ENCODE measurements at regions not wholly inside any gene's neighbourhood (a gene's known extent, or its start where the extent isn't known, plus 50 kb on each side); places are given as distances from the start of the nearest gene placed in this dataset.
"Not testable (repeated sequence)": the region's sequence is repeated elsewhere in the genome, so short reads cannot be mapped to it uniquely, and the experiment has no call there.

DNA sequence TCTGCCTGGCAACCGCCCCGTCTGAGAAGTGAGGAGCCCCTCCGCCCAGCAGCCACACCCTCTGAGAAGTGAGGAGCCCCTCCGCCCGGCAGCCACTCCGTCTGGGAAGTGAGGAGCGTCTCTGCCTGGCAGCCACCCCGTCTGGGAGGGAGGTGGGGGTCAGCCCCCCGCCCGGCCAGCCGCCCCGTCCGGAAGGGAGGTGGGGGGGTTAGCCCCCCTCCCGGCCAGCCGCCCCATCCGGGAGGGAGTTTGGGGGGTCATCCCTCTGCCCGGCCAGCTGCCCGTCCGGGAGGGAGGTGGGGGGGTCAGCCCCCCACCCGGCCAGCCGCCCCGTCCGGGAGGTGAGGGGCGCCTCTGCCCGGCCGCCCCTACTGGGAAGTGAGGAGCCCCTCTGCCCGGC lies 269.0 kb downstream of the FAM72C start:
- not testable (repeated sequence) for TF ChIP-seq POLR2A (IDR thresholded peaks at IDR 0.05)
- TF ChIP-seq, protein P1, sequence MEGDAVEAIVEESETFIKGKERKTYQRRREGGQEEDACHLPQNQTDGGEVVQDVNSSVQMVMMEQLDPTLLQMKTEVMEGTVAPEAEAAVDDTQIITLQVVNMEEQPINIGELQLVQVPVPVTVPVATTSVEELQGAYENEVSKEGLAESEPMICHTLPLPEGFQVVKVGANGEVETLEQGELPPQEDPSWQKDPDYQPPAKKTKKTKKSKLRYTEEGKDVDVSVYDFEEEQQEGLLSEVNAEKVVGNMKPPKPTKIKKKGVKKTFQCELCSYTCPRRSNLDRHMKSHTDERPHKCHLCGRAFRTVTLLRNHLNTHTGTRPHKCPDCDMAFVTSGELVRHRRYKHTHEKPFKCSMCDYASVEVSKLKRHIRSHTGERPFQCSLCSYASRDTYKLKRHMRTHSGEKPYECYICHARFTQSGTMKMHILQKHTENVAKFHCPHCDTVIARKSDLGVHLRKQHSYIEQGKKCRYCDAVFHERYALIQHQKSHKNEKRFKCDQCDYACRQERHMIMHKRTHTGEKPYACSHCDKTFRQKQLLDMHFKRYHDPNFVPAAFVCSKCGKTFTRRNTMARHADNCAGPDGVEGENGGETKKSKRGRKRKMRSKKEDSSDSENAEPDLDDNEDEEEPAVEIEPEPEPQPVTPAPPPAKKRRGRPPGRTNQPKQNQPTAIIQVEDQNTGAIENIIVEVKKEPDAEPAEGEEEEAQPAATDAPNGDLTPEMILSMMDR (IDR thresholded peaks at IDR 0.05 in 4 of 5, conservative IDR thresholded peaks at IDR 0.05 in 1 of 5) = not testable (repeated sequence)

Data from gastrocnemius medialis (tissue), 4 donors.